ENCODE measurements at regions not wholly inside any gene's neighbourhood (a gene's known extent, or its start where the extent isn't known, plus 50 kb on each side); places are given as distances from the start of the nearest gene placed in this dataset.

GRCh38 chr5:124546643-124547042 is 199.8 kb downstream of the ZNF608 start:
- ChIA-PET CTCF (interaction anchor here (1.3 kb wide), 1 partner anchor 12 kb away, joined by 3 read pairs; no protein-coding TSS in a partner anchor), POLR2A (no interaction called here)
- no peak overlapping the region for H3K27ac ChIP-seq (ENCODE audit: insufficient read depth in 1 of 2, low read depth in 1 of 2, low read length in 2 of 2, poor library complexity in 1 of 2, severe bottlenecking in 2 of 2)
- H3K27me3 ChIP-seq (replicated peaks in 2 of 5; ENCODE audit: control insufficient read depth in 4 of 5, insufficient read depth in 5 of 5, low read length in 4 of 5) = no peaks in the 10 kb centered on the region
- H3K9me3 ChIP-seq (ENCODE audit: control extremely low read depth in 1 of 5, control insufficient read depth in 4 of 5, insufficient read depth in 2 of 5, low read depth in 1 of 5, low read length in 4 of 5) = no peaks in the 10 kb centered on the region
- no peak overlapping the region for H3K4me3 ChIP-seq (ENCODE audit: control insufficient read depth in 1 of 7, extremely low read depth in 1 of 7, insufficient read depth in 4 of 7, low read depth in 2 of 7, low read length in 6 of 7)
- 80% methylated on average over 1 of the region's 2 CpGs for WGBS (ENCODE audit: insufficient coverage)
- no peaks in the 10 kb centered on the region for H3K36me3 ChIP-seq (ENCODE audit: control insufficient read depth in 4 of 4, insufficient read depth in 4 of 4, low read length in 3 of 4)
- peaks cover 3 to 17% (median 10%) of the 10 kb centered on the region in 4 experiments for H3K4me1 ChIP-seq (ENCODE audit: control extremely low read depth in 1 of 4, control insufficient read depth in 4 of 4, insufficient read depth in 4 of 4, low read length in 3 of 4)
- DNase-seq = peak; percentile 20 to 50 (median 50)

GRCh38 chr5:124544366-124545055 is 201.9 kb downstream of the ZNF608 start:
- CTCF ChIA-PET = no interaction called here
- Histone ChIP-seq H3K27me3 (replicated peaks in 2 of 5; ENCODE audit: control insufficient read depth in 4 of 5, insufficient read depth in 5 of 5, low read length in 4 of 5) (no peaks in the 10 kb centered on the region), H3K9me3 (ENCODE audit: control extremely low read depth in 1 of 5, control insufficient read depth in 4 of 5, insufficient read depth in 2 of 5, low read depth in 1 of 5, low read length in 4 of 5) (no peaks in the 10 kb centered on the region), H3K27ac (ENCODE audit: insufficient read depth in 1 of 2, low read depth in 1 of 2, low read length in 2 of 2, poor library complexity in 1 of 2, severe bottlenecking in 2 of 2) (no peak overlapping the region), H3K4me3 (ENCODE audit: control insufficient read depth in 1 of 7, extremely low read depth in 1 of 7, insufficient read depth in 4 of 7, low read depth in 2 of 7, low read length in 6 of 7) (no peak overlapping the region), H3K4me1 (ENCODE audit: control extremely low read depth in 1 of 4, control insufficient read depth in 4 of 4, insufficient read depth in 4 of 4, low read length in 3 of 4) (peaks cover 3 to 17% (median 10%) of the 10 kb centered on the region in 4 experiments), H3K36me3 (ENCODE audit: control insufficient read depth in 4 of 4, insufficient read depth in 4 of 4, low read length in 3 of 4) (no peaks in the 10 kb centered on the region)
- 0% methylated on average over 2 of the region's 2 CpGs for WGBS (ENCODE audit: insufficient coverage)
- POLR2A ChIA-PET = no interaction called here
- DNase-seq = peak in 2 of 3 donors; percentile 46 to 67

DNA sequence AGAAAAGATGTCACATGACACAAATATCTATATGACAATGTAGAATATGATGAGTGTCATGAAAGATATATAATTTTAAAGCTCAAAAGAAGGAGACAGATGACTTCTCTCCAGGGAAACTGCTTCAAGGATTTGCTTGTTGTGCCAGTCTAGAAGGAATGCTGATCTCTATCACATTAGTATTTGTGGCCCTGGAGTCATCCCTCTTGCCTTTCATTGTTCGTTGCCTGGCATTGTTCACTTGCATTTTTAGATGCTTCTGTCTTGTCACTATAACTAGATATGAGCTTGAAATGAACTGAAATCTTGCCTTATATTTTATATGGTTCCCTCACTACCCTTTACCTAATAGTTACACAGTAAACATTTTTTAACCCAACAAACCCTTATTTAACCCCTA is 207.5 kb downstream of the ZNF608 start:
- Histone ChIP-seq H3K4me1 (ENCODE audit: control extremely low read depth in 1 of 4, control insufficient read depth in 4 of 4, insufficient read depth in 4 of 4, low read length in 3 of 4) (no peaks in the 10 kb centered on the region), H3K27me3 (replicated peaks in 2 of 5; ENCODE audit: control insufficient read depth in 4 of 5, insufficient read depth in 5 of 5, low read length in 4 of 5) (no peaks in the 10 kb centered on the region), H3K27ac (ENCODE audit: insufficient read depth in 1 of 2, low read depth in 1 of 2, low read length in 2 of 2, poor library complexity in 1 of 2, severe bottlenecking in 2 of 2) (no peak overlapping the region), H3K4me3 (ENCODE audit: control insufficient read depth in 1 of 7, extremely low read depth in 1 of 7, insufficient read depth in 4 of 7, low read depth in 2 of 7, low read length in 6 of 7) (no peak overlapping the region), H3K36me3 (ENCODE audit: control insufficient read depth in 4 of 4, insufficient read depth in 4 of 4, low read length in 3 of 4) (no peaks in the 10 kb centered on the region), H3K9me3 (ENCODE audit: control extremely low read depth in 1 of 5, control insufficient read depth in 4 of 5, insufficient read depth in 2 of 5, low read depth in 1 of 5, low read length in 4 of 5) (no peaks in the 10 kb centered on the region)
- ChIA-PET CTCF (no interaction called here), POLR2A (no interaction called here)
- no peak for DNase-seq
- no CpG with 5 or more reads among the region's 1 CpG for WGBS (ENCODE audit: insufficient coverage)

DNA sequence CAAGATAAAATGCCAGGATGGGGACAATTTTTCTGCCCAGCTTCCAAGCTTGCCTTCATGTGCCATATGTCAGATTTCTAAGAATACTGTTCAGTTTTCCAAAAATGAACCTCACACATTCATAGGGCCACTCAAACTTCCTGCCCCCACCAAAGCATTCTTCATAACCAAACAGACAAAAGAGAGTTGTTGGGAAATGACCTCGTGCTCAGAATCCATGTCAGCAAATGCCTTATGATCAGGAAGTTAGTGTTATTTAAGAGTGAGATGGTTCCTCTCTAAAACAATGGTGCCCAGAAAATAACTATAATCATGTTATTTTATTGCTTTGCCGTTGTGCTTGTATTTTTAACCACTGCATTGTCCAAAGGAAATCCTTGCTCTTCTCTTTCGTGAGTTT is 208.2 kb downstream of the ZNF608 start:
- Histone ChIP-seq H3K27ac (ENCODE audit: insufficient read depth in 1 of 2, low read depth in 1 of 2, low read length in 2 of 2, poor library complexity in 1 of 2, severe bottlenecking in 2 of 2) (no peak overlapping the region), H3K4me1 (ENCODE audit: control extremely low read depth in 1 of 4, control insufficient read depth in 4 of 4, insufficient read depth in 4 of 4, low read length in 3 of 4) (no peaks in the 10 kb centered on the region), H3K4me3 (ENCODE audit: control insufficient read depth in 1 of 7, extremely low read depth in 1 of 7, insufficient read depth in 4 of 7, low read depth in 2 of 7, low read length in 6 of 7) (no peak overlapping the region), H3K27me3 (replicated peaks in 2 of 5; ENCODE audit: control insufficient read depth in 4 of 5, insufficient read depth in 5 of 5, low read length in 4 of 5) (no peaks in the 10 kb centered on the region), H3K9me3 (ENCODE audit: control extremely low read depth in 1 of 5, control insufficient read depth in 4 of 5, insufficient read depth in 2 of 5, low read depth in 1 of 5, low read length in 4 of 5) (no peaks in the 10 kb centered on the region), H3K36me3 (ENCODE audit: control insufficient read depth in 4 of 4, insufficient read depth in 4 of 4, low read length in 3 of 4) (no peaks in the 10 kb centered on the region)
- WGBS (ENCODE audit: insufficient coverage) = 67% methylated on average over 2 of the region's 3 CpGs
- DNase-seq = no peak
- POLR2A ChIA-PET = no interaction called here
- CTCF ChIA-PET = no interaction called here

GRCh38 chr5:124537522-124537921 is 208.9 kb downstream of the ZNF608 start:
- Histone ChIP-seq H3K36me3 (ENCODE audit: control insufficient read depth in 4 of 4, insufficient read depth in 4 of 4, low read length in 3 of 4) (no peaks in the 10 kb centered on the region), H3K27ac (ENCODE audit: insufficient read depth in 1 of 2, low read depth in 1 of 2, low read length in 2 of 2, poor library complexity in 1 of 2, severe bottlenecking in 2 of 2) (no peak overlapping the region), H3K9me3 (ENCODE audit: control extremely low read depth in 1 of 5, control insufficient read depth in 4 of 5, insufficient read depth in 2 of 5, low read depth in 1 of 5, low read length in 4 of 5) (no peaks in the 10 kb centered on the region), H3K27me3 (replicated peaks in 2 of 5; ENCODE audit: control insufficient read depth in 4 of 5, insufficient read depth in 5 of 5, low read length in 4 of 5) (no peaks in the 10 kb centered on the region), H3K4me1 (ENCODE audit: control extremely low read depth in 1 of 4, control insufficient read depth in 4 of 4, insufficient read depth in 4 of 4, low read length in 3 of 4) (no peaks in the 10 kb centered on the region), H3K4me3 (ENCODE audit: control insufficient read depth in 1 of 7, extremely low read depth in 1 of 7, insufficient read depth in 4 of 7, low read depth in 2 of 7, low read length in 6 of 7) (no peak overlapping the region)
- ChIA-PET POLR2A (no interaction called here), CTCF (no interaction called here)
- DNase-seq = no peak
- 93% methylated on average over 1 of the region's 4 CpGs for WGBS (ENCODE audit: insufficient coverage)

GRCh38 chr5:124537107-124537506 is 209.3 kb downstream of the ZNF608 start:
- ChIA-PET POLR2A (no interaction called here), CTCF (no interaction called here)
- no peak for DNase-seq
- no peaks in the 10 kb centered on the region for H3K36me3 ChIP-seq (ENCODE audit: control insufficient read depth in 4 of 4, insufficient read depth in 4 of 4, low read length in 3 of 4)
- H3K4me1 ChIP-seq (ENCODE audit: control extremely low read depth in 1 of 4, control insufficient read depth in 4 of 4, insufficient read depth in 4 of 4, low read length in 3 of 4) = no peaks in the 10 kb centered on the region
- WGBS (ENCODE audit: insufficient coverage) = 95% methylated on average over 5 of the region's 5 CpGs
- H3K27ac ChIP-seq (ENCODE audit: insufficient read depth in 1 of 2, low read depth in 1 of 2, low read length in 2 of 2, poor library complexity in 1 of 2, severe bottlenecking in 2 of 2) = no peak overlapping the region
- H3K27me3 ChIP-seq (replicated peaks in 2 of 5; ENCODE audit: control insufficient read depth in 4 of 5, insufficient read depth in 5 of 5, low read length in 4 of 5) = no peaks in the 10 kb centered on the region
- no peaks in the 10 kb centered on the region for H3K9me3 ChIP-seq (ENCODE audit: control extremely low read depth in 1 of 5, control insufficient read depth in 4 of 5, insufficient read depth in 2 of 5, low read depth in 1 of 5, low read length in 4 of 5)
- no peak overlapping the region for H3K4me3 ChIP-seq (ENCODE audit: control insufficient read depth in 1 of 7, extremely low read depth in 1 of 7, insufficient read depth in 4 of 7, low read depth in 2 of 7, low read length in 6 of 7)

DNA sequence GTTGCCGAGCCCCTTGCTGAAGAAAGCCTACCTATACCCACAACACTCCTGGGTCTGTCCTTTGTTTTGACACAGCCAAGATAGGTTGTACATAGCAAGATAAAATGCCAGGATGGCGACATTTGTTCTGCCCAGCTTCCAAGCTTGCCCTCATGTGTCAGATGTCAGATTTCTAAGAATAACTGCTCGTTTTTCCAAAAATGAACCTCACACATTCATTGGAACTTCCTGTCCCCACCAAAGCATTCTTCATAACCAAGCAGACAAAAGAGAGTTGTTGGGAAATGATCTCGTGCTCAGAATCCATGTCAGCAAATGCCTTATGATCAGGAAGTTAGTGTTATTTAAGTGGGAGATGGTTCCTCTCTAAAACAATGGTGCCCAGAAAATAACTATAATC is 210.1 kb downstream of the ZNF608 start:
- Histone ChIP-seq H3K9me3 (ENCODE audit: control extremely low read depth in 1 of 5, control insufficient read depth in 4 of 5, insufficient read depth in 2 of 5, low read depth in 1 of 5, low read length in 4 of 5) (no peaks in the 10 kb centered on the region), H3K4me1 (ENCODE audit: control extremely low read depth in 1 of 4, control insufficient read depth in 4 of 4, insufficient read depth in 4 of 4, low read length in 3 of 4) (no peaks in the 10 kb centered on the region), H3K27me3 (replicated peaks in 2 of 5; ENCODE audit: control insufficient read depth in 4 of 5, insufficient read depth in 5 of 5, low read length in 4 of 5) (peaks cover 0 to 2% (median 0%) of the 10 kb centered on the region in 5 experiments), H3K36me3 (ENCODE audit: control insufficient read depth in 4 of 4, insufficient read depth in 4 of 4, low read length in 3 of 4) (no peaks in the 10 kb centered on the region), H3K27ac (ENCODE audit: insufficient read depth in 1 of 2, low read depth in 1 of 2, low read length in 2 of 2, poor library complexity in 1 of 2, severe bottlenecking in 2 of 2) (no peak overlapping the region), H3K4me3 (ENCODE audit: control insufficient read depth in 1 of 7, extremely low read depth in 1 of 7, insufficient read depth in 4 of 7, low read depth in 2 of 7, low read length in 6 of 7) (no peak overlapping the region)
- 100% methylated on average over 1 of the region's 4 CpGs for WGBS (ENCODE audit: insufficient coverage)
- ChIA-PET CTCF (no interaction called here), POLR2A (no interaction called here)
- DNase-seq = no peak

All from common myeloid progenitor, CD34-positive (primary cell).